H1 (cell line): ENCODE measurements at regions not wholly inside any gene's neighbourhood (a gene's known extent, or its start where the extent isn't known, plus 50 kb on each side); places are given as distances from the start of the nearest gene placed in this dataset.

Source experiments
- CTCF ChIA-PET: fragments of 300-600 bp; sonication (Branson Sonifier 250); formaldehyde crosslinking; loops from one replicate; lab custom pipeline; 2021; ENCODE audit not compliant: partially characterized antibody; lab: Charles Lee
- POLR2A ChIA-PET: fragments of 300-600 bp; sonication (Branson Sonifier 250); formaldehyde crosslinking; loops from one replicate; lab custom pipeline; 2021; ENCODE audit warnings: inconsistent platforms; ENCODE audit not compliant: partially characterized antibody; lab: Charles Lee
- DNase-seq, 2 experiments: peaks; one replicate each; pipeline versions ENCODE4 v3.0.0 to v3.0.0-alpha.2; 2010 to 2022; ENCODE audit warnings: low spot score in 2 of 2, low read depth in 1 of 2, mixed read lengths in 1 of 2
- FAIRE-seq: peaks from 2 replicates; lab custom pipeline; 2011; peaks lifted over from hg19 to GRCh38; lab: Jason Lieb, UNC
- H2AFZ ChIP-seq: 2 replicates; pipeline ENCODE4 v1.8.1; 2012; ENCODE audit warnings: low read length, inconsistent platforms
- H2AK5ac ChIP-seq: 2 replicates; pipeline ENCODE4 v1.6.1; 2013; ENCODE audit warnings: low read depth, low read length
- H2BK120ac ChIP-seq: replicated peaks from 2 replicates; pipeline ENCODE3; 2013; ENCODE audit warnings: low read depth, low read length, inconsistent platforms
- H2BK12ac ChIP-seq: 2 replicates; pipeline ENCODE4 v1.6.1; 2013; ENCODE audit warnings: low read depth, low read length
- H2BK15ac ChIP-seq: 2 replicates; pipeline ENCODE4 v1.6.1; 2013; ENCODE audit warnings: low read length
- H2BK20ac ChIP-seq: 2 replicates; pipeline ENCODE4 v1.6.1; 2013; ENCODE audit warnings: low read length
- H2BK5ac ChIP-seq: 2 replicates; pipeline ENCODE4 v1.6.1; 2013; ENCODE audit warnings: low read depth, low read length
- H3K14ac ChIP-seq: 2 replicates; pipeline ENCODE4 v1.6.1; 2013; ENCODE audit warnings: inconsistent platforms; ENCODE audit not compliant: insufficient read length
- H3K18ac ChIP-seq: 2 replicates; pipeline ENCODE4 v1.6.1; 2013; ENCODE audit warnings: low read length; ENCODE audit errors: extremely low read depth
- H3K23ac ChIP-seq: 2 replicates; pipeline ENCODE4 v1.6.1; 2013; ENCODE audit warnings: inconsistent platforms; ENCODE audit not compliant: insufficient read length
- H3K23me2 ChIP-seq: 2 replicates; pipeline ENCODE4 v1.6.1; 2013; ENCODE audit warnings: low read depth, low read length
- H3K27ac ChIP-seq: 2 replicates; pipeline ENCODE4 v1.6.1; 2011; ENCODE audit warnings: low read depth, low read length, inconsistent platforms
- H3K27me3 ChIP-seq, 4 experiments: replicated peaks in 1 of 4; 1 replicate in 1 of 4; 2 replicates in 3 of 4; pipeline versions ENCODE4 v1.6.1 to v1.8.1; 2011 to 2013; ENCODE audit warnings: low read length in 3 of 4, mild to moderate bottlenecking in 3 of 4, inconsistent platforms in 2 of 4, mixed read lengths in 2 of 4, moderate library complexity in 1 of 4; ENCODE audit not compliant: control insufficient read depth in 3 of 4, insufficient read depth in 3 of 4; ENCODE audit errors: extremely low read depth in 1 of 4
- H3K36me3 ChIP-seq, 4 experiments: 2 replicates each; pipeline versions ENCODE4 v1.6.1 to v1.8.1; 2011 to 2013; ENCODE audit warnings: mild to moderate bottlenecking in 4 of 4, low read length in 3 of 4, moderate library complexity in 2 of 4, control low read depth in 1 of 4, inconsistent platforms in 1 of 4; ENCODE audit not compliant: insufficient read depth in 4 of 4, control insufficient read depth in 2 of 4
- H3K4ac ChIP-seq: replicated peaks from 2 replicates; pipeline ENCODE3; 2013; ENCODE audit warnings: low read length, low read depth, mixed read lengths, inconsistent platforms; ENCODE audit not compliant: insufficient read length
- H3K4me1 ChIP-seq, 4 experiments: replicated peaks in 1 of 4; 1 replicate in 1 of 4; 2 replicates in 3 of 4; pipeline versions ENCODE4 v1.6.1 to v1.8.1; 2011 to 2013; ENCODE audit warnings: low read length in 3 of 4, inconsistent platforms in 2 of 4, mixed read lengths in 1 of 4; ENCODE audit not compliant: insufficient read depth in 4 of 4, control insufficient read depth in 3 of 4
- H3K4me2 ChIP-seq, 2 experiments: 2 replicates each; pipeline versions ENCODE4 v1.6.1 to v1.8.1; 2011 to 2013; ENCODE audit warnings: low read depth in 2 of 2, low read length in 2 of 2, control low read depth in 1 of 2, inconsistent platforms in 1 of 2, mild to moderate bottlenecking in 1 of 2; ENCODE audit not compliant: insufficient read depth in 1 of 2
- H3K4me3 ChIP-seq, 4 experiments: fragments of 200-600, 300-600 bp in 1 of 4; sonication (generic), shearing (Covaris generic), sonication (Bioruptor Twin) in 1 of 4; 2 replicates each; pipeline versions ENCODE4 v1.5.1 to v1.8.1; 2011 to 2016; ENCODE audit warnings: low read length in 4 of 4, low read depth in 3 of 4, control low read depth in 2 of 4, inconsistent platforms in 2 of 4, mild to moderate bottlenecking in 2 of 4, mixed read lengths in 1 of 4, moderate library complexity in 1 of 4; ENCODE audit not compliant: insufficient read depth in 2 of 4; ENCODE audit errors: extremely low read depth in 1 of 4
- H3K56ac ChIP-seq: replicated peaks from 2 replicates; pipeline ENCODE3; 2013; ENCODE audit warnings: low read depth, mild to moderate bottlenecking, mixed read lengths, low read length, inconsistent platforms; ENCODE audit not compliant: insufficient read length
- H3K79me1 ChIP-seq: 2 replicates; pipeline ENCODE4 v1.6.1; 2013; ENCODE audit warnings: low read depth, low read length, control low read depth
- H3K79me2 ChIP-seq, 2 experiments: 2 replicates each; pipeline versions ENCODE4 v1.6.1 to v1.8.1; 2012 to 2013; ENCODE audit warnings: low read length in 2 of 2, mild to moderate bottlenecking in 2 of 2, inconsistent platforms in 1 of 2; ENCODE audit not compliant: insufficient read depth in 2 of 2, control insufficient read depth in 1 of 2
- H3K9ac ChIP-seq, 4 experiments: replicated peaks in 1 of 4; 1 replicate in 1 of 4; 2 replicates in 3 of 4; pipeline versions ENCODE4 v1.6.1 to v1.8.1; 2011 to 2013; ENCODE audit warnings: low read depth in 3 of 4, low read length in 3 of 4, control low read depth in 2 of 4, mild to moderate bottlenecking in 2 of 4, moderate library complexity in 2 of 4, inconsistent platforms in 1 of 4; ENCODE audit errors: extremely low read depth in 1 of 4
- H3K9me3 ChIP-seq, 2 experiments: 2 replicates each; pipeline versions ENCODE4 v1.6.1 to v1.8.1; 2012 to 2013; ENCODE audit warnings: mild to moderate bottlenecking in 2 of 2, moderate library complexity in 2 of 2, control low read depth in 1 of 2, inconsistent platforms in 1 of 2, low read depth in 1 of 2, low read length in 1 of 2, mixed read lengths in 1 of 2; ENCODE audit not compliant: insufficient read depth in 2 of 2
- H4K20me1 ChIP-seq, 2 experiments: replicated peaks in 1 of 2; 2 replicates each; pipeline versions ENCODE3 to v1.8.1; 2011 to 2013; ENCODE audit warnings: inconsistent platforms in 2 of 2, low read length in 2 of 2, mild to moderate bottlenecking in 1 of 2; ENCODE audit not compliant: insufficient read depth in 2 of 2, control insufficient read depth in 1 of 2
- H4K5ac ChIP-seq: 2 replicates; pipeline ENCODE4 v1.6.1; 2013; ENCODE audit warnings: low read length, low read depth, mixed read lengths, inconsistent platforms; ENCODE audit not compliant: insufficient read length
- H4K8ac ChIP-seq: 2 replicates; pipeline ENCODE4 v1.8.0; 2013; ENCODE audit warnings: mild to moderate bottlenecking, moderate library complexity, low read length, inconsistent platforms; ENCODE audit not compliant: insufficient read depth; ENCODE audit errors: extremely low read depth
- H4K91ac ChIP-seq: replicated peaks from 2 replicates; pipeline ENCODE3; 2013; ENCODE audit warnings: low read length, mixed read lengths, inconsistent platforms; ENCODE audit not compliant: insufficient read length
- ATF3 ChIP-seq: IDR thresholded peaks from 2 replicates; pipeline ENCODE4 v1.6.1; 2011; ENCODE audit warnings: low read depth, mild to moderate bottlenecking, low read length; ENCODE audit not compliant: insufficient read depth
- CTBP2 ChIP-seq: IDR thresholded peaks from 2 replicates; pipeline ENCODE4 v1.7.0; 2011; ENCODE audit warnings: borderline replicate concordance, mild to moderate bottlenecking, moderate library complexity, mixed read lengths, low read length; ENCODE audit not compliant: insufficient read depth, insufficient read length
- E2F6 ChIP-seq: IDR thresholded peaks from 2 replicates; pipeline ENCODE4 v1.6.1; 2012; ENCODE audit warnings: inconsistent platforms
- FOSL1 ChIP-seq: IDR thresholded peaks from 2 replicates; pipeline ENCODE4 v1.6.1; 2011; ENCODE audit warnings: mild to moderate bottlenecking, low read depth, low read length, moderate library complexity; ENCODE audit not compliant: insufficient read depth
- MAFK ChIP-seq: IDR thresholded peaks from 2 replicates; pipeline ENCODE4 v1.6.1; 2012; ENCODE audit warnings: low read depth, mild to moderate bottlenecking, improper control_type of control experiment, low read length
- NANOG ChIP-seq: IDR thresholded peaks from 2 replicates; pipeline ENCODE4 v1.6.1; 2011; ENCODE audit warnings: low read length, low read depth, mild to moderate bottlenecking, inconsistent platforms; ENCODE audit not compliant: insufficient read depth, poor library complexity, severe bottlenecking
- PHF8 ChIP-seq: fragments of 200-600 bp; sonication (generic); conservative IDR thresholded peaks from 2 replicates; pipeline ENCODE4 v1.7.1; 2012; ENCODE audit warnings: low read depth, mild to moderate bottlenecking, inconsistent platforms, low read length, moderate library complexity
- RBBP5 ChIP-seq: IDR thresholded peaks from 2 replicates; pipeline ENCODE4 v1.7.1; 2012; ENCODE audit warnings: low read depth, mild to moderate bottlenecking, inconsistent platforms, low read length, moderate library complexity, borderline replicate concordance
- SIRT6 ChIP-seq: IDR thresholded peaks from one replicate; pipeline ENCODE4 v1.7.1; 2012; ENCODE audit warnings: low read length, inconsistent platforms
- SP2 ChIP-seq: IDR thresholded peaks from 2 replicates; pipeline ENCODE4 v1.6.1; 2012; ENCODE audit warnings: mild to moderate bottlenecking, low read length, inconsistent platforms
- SP4 ChIP-seq: IDR thresholded peaks from 2 replicates; pipeline ENCODE4 v1.6.1; 2012; ENCODE audit warnings: low read length, inconsistent platforms
- TAF7 ChIP-seq: optimal IDR thresholded peaks from 2 replicates; pipeline ENCODE3; 2011; ENCODE audit warnings: low read depth, mild to moderate bottlenecking, inconsistent platforms, low read length, moderate library complexity, borderline replicate concordance
- WGBS, 2 experiments: shearing (Covaris generic) in 1 of 2; methylation state at CpG; one replicate each; pipeline versions ENCODE4 v1.1.6 to v1.1.7; 2013 to 2015; ENCODE audit warnings: low lambda C conversion rate in 2 of 2, mixed read lengths in 2 of 2, inconsistent platforms in 1 of 2, low coverage in 1 of 2, missing lambda C conversion rate in 1 of 2; ENCODE audit not compliant: insufficient replicate concordance in 2 of 2, insufficient coverage in 1 of 2, insufficient read length in 1 of 2; ENCODE audit errors: extremely low coverage in 1 of 2, missing lambda C conversion rate in 1 of 2; 5-methylcytosine and 5-hydroxymethylcytosine counted together

- no peaks in the 10 kb centered on the region for H3K79me1 ChIP-seq
- TF ChIP-seq SP4 (no peak), CTBP2 (no peak), FOSL1 (no peak), MAFK (no peak), TAF7 (no peak), PHF8 (no peak), RBBP5 (no peak), SP2 (no peak), E2F6 (no peak), NANOG (no peak), ATF3 (no peak), SIRT6 (no peak)
These were observed 293.7 kb downstream of the PCDH18 start for GRCh38 chr4:137238456-137239162.

More at GRCh38 chr4:137238456-137239162, 293.7 kb downstream of the PCDH18 start:
- DNase-seq: no peak
- no peak overlapping the region for H3K4me2 ChIP-seq
- no peak overlapping the region for H3K23ac ChIP-seq
- no peak for FAIRE-seq
- H3K4me1 ChIP-seq: no peaks in the 10 kb centered on the region
- H2AK5ac ChIP-seq: no peak overlapping the region
- POLR2A ChIA-PET: no interaction called here
- H2BK15ac ChIP-seq: no peak overlapping the region
- 90% methylated on average over 5 of the region's 6 CpGs; no CpG with 5 or more reads in 1 of the 2 experiments for WGBS, 2 experiments
- no peak overlapping the region; the same call in 1 of the 2 replicates for H2AFZ ChIP-seq
- H4K91ac ChIP-seq: no peak overlapping the region
- H3K14ac ChIP-seq: no peak overlapping the region
- no peak overlapping the region for H3K18ac ChIP-seq
- no peak overlapping the region for H3K9ac ChIP-seq
- CTCF ChIA-PET: no interaction called here
- no peaks in the 10 kb centered on the region for H3K79me2 ChIP-seq
- H3K4ac ChIP-seq: no peak overlapping the region
- no peak overlapping the region for H2BK120ac ChIP-seq
- no peak overlapping the region for H4K5ac ChIP-seq
- no peaks in the 10 kb centered on the region for H4K20me1 ChIP-seq
- no peak overlapping the region for H3K56ac ChIP-seq
- no peaks in the 10 kb centered on the region for H3K27me3 ChIP-seq
- H3K27ac ChIP-seq: no peak overlapping the region
- H3K23me2 ChIP-seq: no peaks in the 10 kb centered on the region
- H3K36me3 ChIP-seq: no peaks in the 10 kb centered on the region
- no peak overlapping the region for H4K8ac ChIP-seq
- H2BK5ac ChIP-seq: no peak overlapping the region
- H2BK12ac ChIP-seq: no peak overlapping the region
- H3K4me3 ChIP-seq: no peak overlapping the region
- no peak overlapping the region for H2BK20ac ChIP-seq
- no peaks in the 10 kb centered on the region for H3K9me3 ChIP-seq
